ENCODE measurements at regions not wholly inside any gene's neighbourhood (a gene's known extent, or its start where the extent isn't known, plus 50 kb on each side); places are given as distances from the start of the nearest gene placed in this dataset.

DNA sequence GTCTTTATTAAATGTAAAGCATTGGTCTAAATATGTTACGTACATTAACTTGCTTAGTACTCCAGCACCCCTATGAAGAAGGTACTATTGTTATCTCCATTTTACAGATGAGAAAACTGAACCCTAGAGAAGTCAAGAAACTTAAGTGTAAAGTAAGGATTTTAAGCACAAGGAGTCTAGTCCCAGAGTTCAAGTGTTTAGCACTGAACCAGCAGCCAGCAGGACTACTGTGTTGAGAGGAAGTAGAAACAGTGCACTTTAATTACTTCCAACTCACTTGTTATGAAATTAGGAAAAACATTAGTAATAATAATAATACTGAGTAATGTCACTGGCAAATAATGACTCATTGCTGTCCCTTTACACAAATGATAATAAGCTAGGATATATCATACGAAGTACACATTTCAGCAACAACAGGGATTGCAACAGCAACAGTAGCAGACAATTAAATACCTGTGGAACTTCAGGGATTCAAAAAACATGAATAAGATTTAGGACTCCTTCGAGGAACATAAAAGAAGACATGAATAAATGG is 548.1 kb upstream of the HS3ST1 start:
- DNase-seq (ENCODE audit: low spot score), result no peak
- no peak overlapping the region for H3K4me3 ChIP-seq (ENCODE audit: severe bottlenecking)
- no peaks in the 10 kb centered on the region for H3K4me1 ChIP-seq (ENCODE audit: insufficient read depth, poor library complexity, severe bottlenecking)
- no peaks in the 10 kb centered on the region for H3K27me3 ChIP-seq (ENCODE audit: insufficient read depth, poor library complexity, severe bottlenecking)
- H3K27ac ChIP-seq (ENCODE audit: poor library complexity, severe bottlenecking), result no peak overlapping the region
- H3K36me3 ChIP-seq (ENCODE audit: low read depth), result no peaks in the 10 kb centered on the region
- ATAC-seq (ENCODE audit: low read depth), result no peak
- no peaks in the 10 kb centered on the region for H3K9me3 ChIP-seq (ENCODE audit: severe bottlenecking)
- TF ChIP-seq, protein P1, sequence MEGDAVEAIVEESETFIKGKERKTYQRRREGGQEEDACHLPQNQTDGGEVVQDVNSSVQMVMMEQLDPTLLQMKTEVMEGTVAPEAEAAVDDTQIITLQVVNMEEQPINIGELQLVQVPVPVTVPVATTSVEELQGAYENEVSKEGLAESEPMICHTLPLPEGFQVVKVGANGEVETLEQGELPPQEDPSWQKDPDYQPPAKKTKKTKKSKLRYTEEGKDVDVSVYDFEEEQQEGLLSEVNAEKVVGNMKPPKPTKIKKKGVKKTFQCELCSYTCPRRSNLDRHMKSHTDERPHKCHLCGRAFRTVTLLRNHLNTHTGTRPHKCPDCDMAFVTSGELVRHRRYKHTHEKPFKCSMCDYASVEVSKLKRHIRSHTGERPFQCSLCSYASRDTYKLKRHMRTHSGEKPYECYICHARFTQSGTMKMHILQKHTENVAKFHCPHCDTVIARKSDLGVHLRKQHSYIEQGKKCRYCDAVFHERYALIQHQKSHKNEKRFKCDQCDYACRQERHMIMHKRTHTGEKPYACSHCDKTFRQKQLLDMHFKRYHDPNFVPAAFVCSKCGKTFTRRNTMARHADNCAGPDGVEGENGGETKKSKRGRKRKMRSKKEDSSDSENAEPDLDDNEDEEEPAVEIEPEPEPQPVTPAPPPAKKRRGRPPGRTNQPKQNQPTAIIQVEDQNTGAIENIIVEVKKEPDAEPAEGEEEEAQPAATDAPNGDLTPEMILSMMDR (IDR thresholded peaks at IDR 0.05; ENCODE audit: poor library complexity, severe bottlenecking), result no peak

DNA sequence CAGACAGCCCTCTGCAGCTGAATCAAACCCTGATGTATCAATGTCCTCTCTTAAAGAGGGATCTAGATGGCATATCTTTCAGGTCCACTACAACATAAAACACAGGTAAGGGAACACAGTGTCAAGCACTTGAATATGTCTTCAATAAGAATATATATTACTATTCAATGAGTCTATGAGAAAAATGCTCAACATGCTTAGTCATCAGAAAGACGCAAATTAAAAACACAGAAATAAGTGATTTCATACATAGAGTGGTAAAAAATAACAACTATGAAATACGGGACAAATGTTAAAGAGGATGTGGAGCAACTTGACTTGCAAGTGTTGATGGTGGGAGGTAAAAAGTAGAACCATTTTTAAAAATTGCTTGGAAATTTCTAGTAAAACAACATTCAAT is 544.6 kb upstream of the HS3ST1 start:
- DNase-seq (ENCODE audit: low spot score), result no peak
- no peak for ATAC-seq (ENCODE audit: low read depth)
- Histone ChIP-seq H3K4me1 (ENCODE audit: insufficient read depth, poor library complexity, severe bottlenecking) (no peaks in the 10 kb centered on the region), H3K9me3 (ENCODE audit: severe bottlenecking) (no peaks in the 10 kb centered on the region), H3K27ac (ENCODE audit: poor library complexity, severe bottlenecking) (no peak overlapping the region), H3K4me3 (ENCODE audit: severe bottlenecking) (no peak overlapping the region), H3K36me3 (ENCODE audit: low read depth) (no peaks in the 10 kb centered on the region), H3K27me3 (ENCODE audit: insufficient read depth, poor library complexity, severe bottlenecking) (no peaks in the 10 kb centered on the region)
- TF ChIP-seq, protein P1 (IDR thresholded peaks at IDR 0.05; ENCODE audit: poor library complexity, severe bottlenecking), result no peak

DNA sequence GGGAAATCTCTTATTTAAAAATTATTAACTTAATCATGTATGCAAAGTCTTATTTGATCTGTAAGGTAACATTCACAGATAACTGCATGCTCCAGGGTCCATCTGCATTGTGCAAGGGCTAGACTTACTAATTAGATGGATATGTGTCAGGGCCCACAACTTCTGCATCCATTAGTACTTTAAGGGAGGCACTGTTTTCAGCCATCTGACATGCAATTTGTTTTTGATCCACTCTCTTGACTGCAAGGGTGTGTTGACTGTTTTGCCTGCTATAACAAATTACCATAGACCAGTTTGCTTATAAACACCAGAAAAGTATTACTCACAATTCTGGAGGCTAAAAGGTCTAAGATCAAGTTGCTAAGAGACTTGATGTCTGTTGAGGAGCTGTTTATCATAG is 542.1 kb upstream of the HS3ST1 start:
- H3K27ac ChIP-seq (ENCODE audit: poor library complexity, severe bottlenecking), result no peak overlapping the region
- no peaks in the 10 kb centered on the region for H3K4me1 ChIP-seq (ENCODE audit: insufficient read depth, poor library complexity, severe bottlenecking)
- DNase-seq (ENCODE audit: low spot score) (no peak), ATAC-seq (ENCODE audit: low read depth) (no peak)
- H3K4me3 ChIP-seq (ENCODE audit: severe bottlenecking), result no peak overlapping the region
- no peaks in the 10 kb centered on the region for H3K36me3 ChIP-seq (ENCODE audit: low read depth)
- no peaks in the 10 kb centered on the region for H3K9me3 ChIP-seq (ENCODE audit: severe bottlenecking)
- no peaks in the 10 kb centered on the region for H3K27me3 ChIP-seq (ENCODE audit: insufficient read depth, poor library complexity, severe bottlenecking)
- TF ChIP-seq, protein P1 (IDR thresholded peaks at IDR 0.05; ENCODE audit: poor library complexity, severe bottlenecking), result no peak

DNA sequence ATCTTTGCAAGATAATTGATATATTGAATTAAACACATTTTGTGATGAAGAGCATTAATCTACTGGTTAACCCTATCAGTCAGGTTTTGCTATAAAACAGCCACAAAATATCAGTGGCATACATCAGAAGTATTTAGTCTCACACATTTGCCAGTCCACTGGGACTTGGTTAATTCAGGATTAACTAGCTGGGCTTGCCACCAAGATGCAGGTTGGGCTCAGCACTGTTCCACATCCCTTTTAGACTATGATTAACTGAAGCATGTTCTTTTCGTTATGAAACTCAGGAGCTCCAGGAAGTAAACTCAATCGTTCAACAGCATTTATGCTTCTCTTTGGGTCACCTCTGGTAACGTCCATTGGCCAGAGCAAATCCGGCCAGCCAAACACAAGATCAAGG is 538.1 kb upstream of the HS3ST1 start:
- Histone ChIP-seq H3K4me1 (ENCODE audit: insufficient read depth, poor library complexity, severe bottlenecking) (no peaks in the 10 kb centered on the region), H3K9me3 (ENCODE audit: severe bottlenecking) (no peaks in the 10 kb centered on the region), H3K27me3 (ENCODE audit: insufficient read depth, poor library complexity, severe bottlenecking) (no peaks in the 10 kb centered on the region), H3K36me3 (ENCODE audit: low read depth) (no peaks in the 10 kb centered on the region), H3K27ac (ENCODE audit: poor library complexity, severe bottlenecking) (no peak overlapping the region), H3K4me3 (ENCODE audit: severe bottlenecking) (no peak overlapping the region)
- no peak for DNase-seq (ENCODE audit: low spot score)
- no peak for ATAC-seq (ENCODE audit: low read depth)
- TF ChIP-seq, protein P1 (IDR thresholded peaks at IDR 0.05; ENCODE audit: poor library complexity, severe bottlenecking), result no peak

DNA sequence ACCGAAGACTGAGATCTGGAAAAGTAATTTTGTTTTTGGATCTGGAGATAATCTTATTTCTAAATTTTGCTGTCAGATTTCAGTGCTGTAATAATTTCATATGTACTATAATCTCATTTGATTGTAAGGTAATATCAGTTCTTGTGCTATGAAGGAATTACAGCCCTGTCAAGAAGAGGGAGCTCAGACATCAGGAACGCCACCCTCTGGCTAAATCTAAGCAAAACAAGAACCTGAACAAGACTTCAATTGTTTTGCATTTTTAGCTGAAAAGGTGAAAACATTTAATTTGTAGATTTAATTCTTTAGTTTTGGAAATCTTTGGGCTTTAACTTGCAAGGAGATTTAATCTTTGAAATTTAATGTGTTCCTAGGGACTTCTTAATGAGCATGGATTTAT is 525.4 kb upstream of the HS3ST1 start:
- ATAC-seq (ENCODE audit: low read depth) (no peak), DNase-seq (ENCODE audit: low spot score) (no peak)
- H3K9me3 ChIP-seq (ENCODE audit: severe bottlenecking), result no peaks in the 10 kb centered on the region
- H3K27me3 ChIP-seq (ENCODE audit: insufficient read depth, poor library complexity, severe bottlenecking), result no peaks in the 10 kb centered on the region
- TF ChIP-seq, protein P1 (IDR thresholded peaks at IDR 0.05; ENCODE audit: poor library complexity, severe bottlenecking), result peak; percentile 51
- H3K4me3 ChIP-seq (ENCODE audit: severe bottlenecking), result no peak overlapping the region
- no peak overlapping the region for H3K27ac ChIP-seq (ENCODE audit: poor library complexity, severe bottlenecking)
- no peaks in the 10 kb centered on the region for H3K36me3 ChIP-seq (ENCODE audit: low read depth)
- no peaks in the 10 kb centered on the region for H3K4me1 ChIP-seq (ENCODE audit: insufficient read depth, poor library complexity, severe bottlenecking)

Data from RWPE2 (cell line).